22Rv1 (cell line): ENCODE measurements at regions not wholly inside any gene's neighbourhood (a gene's known extent, or its start where the extent isn't known, plus 50 kb on each side); places are given as distances from the start of the nearest gene placed in this dataset.

Experiments
- H3K27ac ChIP-seq: fragments of 450-650 bp; 2 replicates; pipeline ENCODE4 v1.5.1; 2017
- ZFX ChIP-seq: fragments of 450-650 bp; IDR thresholded peaks from 2 replicates; pipeline ENCODE4 v1.6.1; 2017; ENCODE audit warnings: antibody characterized with exemption, borderline replicate concordance
- TF ChIP-seq, protein P1 (sequence below): fragments of 450-650 bp; IDR thresholded peaks from 2 replicates; pipeline ENCODE4 v1.5.1; 2017; ENCODE audit warnings: mild to moderate bottlenecking

DNA sequence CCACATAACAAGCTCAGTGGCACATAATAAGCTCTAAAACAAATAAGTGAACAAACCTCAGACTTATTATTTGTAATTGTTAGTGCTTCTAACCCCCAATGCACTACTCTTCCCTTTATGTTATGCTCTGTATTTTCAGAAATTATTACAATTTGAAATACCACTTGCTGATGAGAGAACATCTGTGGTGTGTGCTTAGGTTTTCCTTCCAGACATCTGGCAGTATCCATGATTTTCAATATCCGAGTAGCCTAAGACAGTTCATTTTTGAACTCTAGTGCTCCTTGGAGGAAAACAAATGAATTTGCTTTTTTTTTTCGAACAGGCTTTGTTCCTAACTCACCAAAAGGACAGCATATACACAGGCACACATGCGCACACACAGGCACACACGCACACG lies 278.7 kb upstream of the CLNK start:
- TF ChIP-seq ZFX: no peak
- TF ChIP-seq, protein P1, sequence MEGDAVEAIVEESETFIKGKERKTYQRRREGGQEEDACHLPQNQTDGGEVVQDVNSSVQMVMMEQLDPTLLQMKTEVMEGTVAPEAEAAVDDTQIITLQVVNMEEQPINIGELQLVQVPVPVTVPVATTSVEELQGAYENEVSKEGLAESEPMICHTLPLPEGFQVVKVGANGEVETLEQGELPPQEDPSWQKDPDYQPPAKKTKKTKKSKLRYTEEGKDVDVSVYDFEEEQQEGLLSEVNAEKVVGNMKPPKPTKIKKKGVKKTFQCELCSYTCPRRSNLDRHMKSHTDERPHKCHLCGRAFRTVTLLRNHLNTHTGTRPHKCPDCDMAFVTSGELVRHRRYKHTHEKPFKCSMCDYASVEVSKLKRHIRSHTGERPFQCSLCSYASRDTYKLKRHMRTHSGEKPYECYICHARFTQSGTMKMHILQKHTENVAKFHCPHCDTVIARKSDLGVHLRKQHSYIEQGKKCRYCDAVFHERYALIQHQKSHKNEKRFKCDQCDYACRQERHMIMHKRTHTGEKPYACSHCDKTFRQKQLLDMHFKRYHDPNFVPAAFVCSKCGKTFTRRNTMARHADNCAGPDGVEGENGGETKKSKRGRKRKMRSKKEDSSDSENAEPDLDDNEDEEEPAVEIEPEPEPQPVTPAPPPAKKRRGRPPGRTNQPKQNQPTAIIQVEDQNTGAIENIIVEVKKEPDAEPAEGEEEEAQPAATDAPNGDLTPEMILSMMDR: no peak
- no peak overlapping the region for H3K27ac ChIP-seq

DNA sequence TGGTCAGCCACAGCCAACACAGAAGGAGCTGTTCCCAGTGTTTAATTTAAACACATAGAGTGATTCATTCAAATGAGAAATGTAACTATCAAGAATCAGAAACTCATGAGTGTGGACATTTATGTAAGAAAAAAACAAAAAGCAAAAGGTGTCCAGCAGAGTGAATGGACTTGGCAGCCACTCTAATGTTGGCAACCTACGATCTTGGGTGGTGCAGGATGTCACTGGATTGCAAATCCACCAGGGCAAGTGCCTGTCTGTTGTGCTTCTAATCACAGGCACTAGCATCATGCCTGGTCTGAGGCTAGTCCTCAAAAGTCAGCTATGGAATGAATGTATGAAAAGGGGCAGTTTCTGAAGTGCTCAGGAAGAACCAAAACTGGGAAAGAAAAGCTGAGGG lies 277.7 kb upstream of the CLNK start:
- H3K27ac ChIP-seq: no peak overlapping the region
- TF ChIP-seq, protein P1: no peak
- no peak for TF ChIP-seq ZFX

DNA sequence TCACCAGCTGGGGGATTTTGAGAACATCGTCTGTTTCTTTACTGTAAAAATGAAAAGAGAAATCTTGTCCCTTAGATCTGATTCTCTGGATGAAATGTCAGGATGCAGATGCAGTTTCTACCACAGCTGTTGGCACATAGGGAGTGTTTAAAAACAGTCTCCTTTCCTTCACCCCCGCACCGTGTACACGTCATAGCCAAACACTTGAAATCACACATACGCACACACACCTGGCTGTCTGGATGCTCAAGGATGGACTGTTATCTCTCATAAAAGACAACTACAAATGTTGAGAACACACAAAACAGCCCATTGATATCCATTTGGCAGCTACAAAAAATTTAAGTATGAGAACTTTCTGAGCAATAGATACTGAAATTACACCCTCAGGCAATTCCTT lies 275.8 kb upstream of the CLNK start:
- TF ChIP-seq, protein P1: no peak
- H3K27ac ChIP-seq: no peak overlapping the region

DNA sequence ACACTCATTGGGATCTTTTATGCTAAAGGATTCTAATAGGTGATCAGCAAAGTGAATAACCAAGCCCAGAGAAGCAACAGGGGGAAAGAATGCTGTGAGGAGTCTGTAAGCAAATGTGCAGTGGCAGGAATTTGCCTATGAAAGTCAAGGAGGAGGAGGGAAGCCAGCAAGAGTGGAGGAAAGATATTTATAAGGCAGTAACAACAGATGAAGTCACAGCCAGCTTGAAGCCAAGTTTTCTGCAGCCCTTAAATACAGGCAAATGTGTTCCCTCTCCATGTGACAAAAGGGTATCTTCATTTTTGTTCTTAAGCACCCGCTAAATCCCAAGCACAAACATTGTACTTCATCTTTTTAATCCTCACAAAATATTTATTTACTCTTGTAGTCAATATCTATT lies 275.0 kb upstream of the CLNK start:
- TF ChIP-seq, protein P1: no peak
- no peak for TF ChIP-seq ZFX
- H3K27ac ChIP-seq: no peak overlapping the region

DNA sequence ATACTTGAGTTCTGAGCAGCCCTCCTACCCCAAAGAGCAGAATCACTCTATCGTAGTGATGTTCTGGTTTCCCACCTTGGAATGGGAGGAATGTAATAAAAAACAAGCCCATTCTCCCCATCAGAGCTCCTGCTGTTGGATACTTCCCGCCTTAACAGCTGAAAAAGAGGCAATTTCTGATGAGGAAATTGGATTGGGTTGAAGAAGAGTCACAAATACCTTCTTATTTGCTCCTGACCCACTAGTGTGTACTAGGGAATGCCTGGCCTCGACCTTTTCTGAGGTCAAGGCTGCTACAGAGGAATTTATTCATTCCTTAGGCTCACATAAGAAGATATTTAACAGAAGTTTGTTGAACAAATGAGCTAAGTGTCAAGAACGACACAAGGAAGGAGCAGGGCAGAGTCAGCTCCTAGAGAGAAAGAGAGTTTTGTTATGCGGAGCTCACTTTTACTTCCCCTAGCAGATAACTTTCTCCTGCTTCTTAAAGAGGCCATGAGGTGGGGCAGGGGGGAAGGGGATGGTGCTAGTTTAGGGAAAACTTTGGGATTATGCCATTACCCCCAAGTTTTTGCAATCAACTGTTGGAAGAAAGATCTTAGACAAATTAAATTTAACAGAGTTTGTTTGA lies 273.8 kb upstream of the CLNK start:
- no peak overlapping the region for H3K27ac ChIP-seq
- TF ChIP-seq, protein P1: no peak
- no peak for TF ChIP-seq ZFX

DNA sequence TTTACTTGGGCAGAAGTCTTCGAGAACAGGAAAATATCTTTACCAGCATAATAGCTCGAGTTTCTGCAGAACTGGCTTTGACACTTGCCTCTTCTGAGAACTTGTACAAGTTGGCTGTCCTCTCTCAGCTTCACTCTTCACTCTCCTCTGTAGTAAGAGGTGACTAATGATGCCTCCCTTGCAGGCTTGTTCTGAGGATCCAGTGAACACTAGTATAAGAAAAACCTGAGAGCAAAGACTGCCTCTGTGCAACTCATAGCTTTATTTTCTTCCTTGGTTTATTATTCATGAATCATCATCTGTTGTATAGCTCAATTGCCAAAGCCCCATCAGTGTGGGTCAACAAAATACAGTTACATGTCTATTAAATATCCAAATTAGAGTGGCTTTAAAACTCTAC lies 266.7 kb upstream of the CLNK start:
- TF ChIP-seq ZFX: no peak
- TF ChIP-seq, protein P1: no peak
- H3K27ac ChIP-seq: no peak overlapping the region

DNA sequence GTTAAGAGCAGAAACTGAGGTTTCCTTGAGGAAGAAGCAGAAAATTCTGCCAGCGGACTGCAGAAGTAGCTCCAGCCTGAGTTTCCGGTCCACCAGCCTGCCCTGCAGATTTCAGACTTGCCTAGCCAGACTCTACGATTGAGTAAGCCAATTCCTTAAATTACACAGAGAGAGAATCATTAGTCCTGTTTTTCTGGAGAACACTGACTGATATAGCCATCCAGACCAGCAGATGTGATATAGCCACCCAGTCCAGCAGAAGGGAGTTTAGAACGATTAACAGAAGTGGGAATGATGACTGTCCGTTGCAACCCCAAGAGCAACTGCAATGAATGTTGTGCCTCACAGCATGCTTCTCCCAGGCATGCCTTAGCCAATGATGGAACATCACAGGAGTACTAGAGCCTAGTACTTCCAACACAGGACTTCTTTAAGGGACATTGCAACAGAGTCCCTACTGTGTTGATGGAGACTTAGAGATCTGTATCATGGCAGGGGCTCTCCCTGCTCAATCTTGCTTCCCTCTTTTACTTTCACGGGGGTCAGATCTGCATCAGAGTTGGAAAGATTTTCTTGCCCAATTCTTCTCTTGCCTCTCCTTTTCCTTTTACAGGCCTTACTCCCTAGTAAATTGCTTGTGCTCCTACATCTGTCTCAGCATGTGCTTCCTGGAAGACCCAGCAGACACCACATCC lies 264.6 kb upstream of the CLNK start:
- TF ChIP-seq ZFX: no peak
- TF ChIP-seq, protein P1: no peak
- H3K27ac ChIP-seq: no peak overlapping the region
